B cell (primary cell): ENCODE measurements at regions not wholly inside any gene's neighbourhood (a gene's known extent, or its start where the extent isn't known, plus 50 kb on each side); places are given as distances from the start of the nearest gene placed in this dataset.

Experiments used
- EZH2 ChIP-seq: IDR thresholded peaks from 2 replicates; pipeline ENCODE4 v1.6.1; 2012; ENCODE audit warnings: borderline replicate concordance, low read depth, mild to moderate bottlenecking, moderate library complexity, low read length; ENCODE audit not compliant: insufficient read depth, poor library complexity, severe bottlenecking
- TF ChIP-seq, protein P1 (sequence below): fragments of 200-600 bp; IDR thresholded peaks from one replicate; pipeline ENCODE4 v1.8.0; 2022; ENCODE audit warnings: antibody characterized with exemption, mild to moderate bottlenecking

DNA sequence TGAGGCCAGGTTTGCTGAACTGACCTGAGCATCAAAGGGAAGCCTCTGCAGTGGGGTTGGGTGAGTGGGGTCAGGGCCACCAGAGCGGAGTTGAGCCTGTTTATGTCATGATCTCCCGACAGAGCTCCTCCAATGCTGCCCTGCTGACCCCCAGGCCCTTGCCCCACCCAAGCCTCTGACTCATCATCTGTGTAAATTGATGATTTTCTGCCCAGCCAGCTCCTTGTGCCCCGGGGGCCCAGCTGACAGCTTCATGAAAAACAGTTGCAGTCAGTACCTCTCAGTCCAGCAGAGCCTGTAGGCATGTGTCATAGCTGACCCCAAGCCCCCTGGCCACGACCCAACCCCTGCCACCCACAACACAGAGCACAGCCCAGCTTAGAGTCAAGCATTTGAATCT is 134.9 kb downstream of the CCT6B start:
- TF ChIP-seq, protein P1, sequence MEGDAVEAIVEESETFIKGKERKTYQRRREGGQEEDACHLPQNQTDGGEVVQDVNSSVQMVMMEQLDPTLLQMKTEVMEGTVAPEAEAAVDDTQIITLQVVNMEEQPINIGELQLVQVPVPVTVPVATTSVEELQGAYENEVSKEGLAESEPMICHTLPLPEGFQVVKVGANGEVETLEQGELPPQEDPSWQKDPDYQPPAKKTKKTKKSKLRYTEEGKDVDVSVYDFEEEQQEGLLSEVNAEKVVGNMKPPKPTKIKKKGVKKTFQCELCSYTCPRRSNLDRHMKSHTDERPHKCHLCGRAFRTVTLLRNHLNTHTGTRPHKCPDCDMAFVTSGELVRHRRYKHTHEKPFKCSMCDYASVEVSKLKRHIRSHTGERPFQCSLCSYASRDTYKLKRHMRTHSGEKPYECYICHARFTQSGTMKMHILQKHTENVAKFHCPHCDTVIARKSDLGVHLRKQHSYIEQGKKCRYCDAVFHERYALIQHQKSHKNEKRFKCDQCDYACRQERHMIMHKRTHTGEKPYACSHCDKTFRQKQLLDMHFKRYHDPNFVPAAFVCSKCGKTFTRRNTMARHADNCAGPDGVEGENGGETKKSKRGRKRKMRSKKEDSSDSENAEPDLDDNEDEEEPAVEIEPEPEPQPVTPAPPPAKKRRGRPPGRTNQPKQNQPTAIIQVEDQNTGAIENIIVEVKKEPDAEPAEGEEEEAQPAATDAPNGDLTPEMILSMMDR: no peak
- no peak for TF ChIP-seq EZH2
